D721Med (cell line): ENCODE measurements at regions not wholly inside any gene's neighbourhood (a gene's known extent, or its start where the extent isn't known, plus 50 kb on each side); places are given as distances from the start of the nearest gene placed in this dataset.

Source experiments
- DNase-seq: peaks from one replicate; pipeline ENCODE4 v3.0.0; 2011; ENCODE audit warnings: low spot score; ENCODE audit not compliant: insufficient read length
- FAIRE-seq: peaks from 2 replicates; lab custom pipeline; 2011; peaks lifted over from hg19 to GRCh38; lab: Jason Lieb, UNC
- CTCF ChIP-seq: IDR thresholded peaks from 2 replicates; pipeline ENCODE4 v1.5.1; 2012; ENCODE audit warnings: mild to moderate bottlenecking, control low read depth; ENCODE audit not compliant: insufficient read depth; ENCODE audit errors: missing control alignments

GRCh38 chr7:9945131-9945530 is 1028.5 kb upstream of the PHF14 start:
- no peak for TF ChIP-seq CTCF
- DNase-seq (no peak), FAIRE-seq (no peak)

- FAIRE-seq (no peak), DNase-seq (no peak)
- no peak for TF ChIP-seq CTCF
Measured at GRCh38 chr7:9945857-9946256, 1027.8 kb upstream of the PHF14 start.

GRCh38 chr7:9955138-9955537 is 1018.5 kb upstream of the PHF14 start:
- no peak for FAIRE-seq
- no peak for TF ChIP-seq CTCF
- no peak for DNase-seq

- TF ChIP-seq CTCF: no peak
- FAIRE-seq (no peak), DNase-seq (no peak)
Measured at GRCh38 chr7:9958486-9958885, 1015.2 kb upstream of the PHF14 start.

GRCh38 chr7:9960460-9960859 is 1013.2 kb upstream of the PHF14 start:
- no peak for FAIRE-seq

GRCh38 chr7:9961161-9961922 is 1012.3 kb upstream of the PHF14 start:
- FAIRE-seq: no peak
- no peak for TF ChIP-seq CTCF
- DNase-seq: no peak

More at GRCh38 chr7:9960460-9960859, 1013.2 kb upstream of the PHF14 start:
- no peak for TF ChIP-seq CTCF
- DNase-seq: no peak

GRCh38 chr7:9962742-9963141 is 1010.9 kb upstream of the PHF14 start:
- FAIRE-seq: no peak

More at GRCh38 chr7:9962742-9963141, 1010.9 kb upstream of the PHF14 start:
- no peak for DNase-seq
- no peak for TF ChIP-seq CTCF
